HG03378 (cell line): ENCODE measurements at regions not wholly inside any gene's neighbourhood (a gene's known extent, or its start where the extent isn't known, plus 50 kb on each side); places are given as distances from the start of the nearest gene placed in this dataset.
"Not testable (repeated sequence)": the region's sequence is repeated elsewhere in the genome, so short reads cannot be mapped to it uniquely, and the experiment has no call there.

Experiments used
- ATAC-seq: cut with Tn5 transposase; IDR thresholded peaks from one replicate; pipeline ENCODE4 v1.9.1; 2021; ENCODE audit warnings: mild to moderate bottlenecking, moderate library complexity; ENCODE audit not compliant: unreplicated experiment

GRCh38 chr12:25864306-25865276, 93.9 kb upstream of the RASSF8 start:
- no peak for ATAC-seq

DNA sequence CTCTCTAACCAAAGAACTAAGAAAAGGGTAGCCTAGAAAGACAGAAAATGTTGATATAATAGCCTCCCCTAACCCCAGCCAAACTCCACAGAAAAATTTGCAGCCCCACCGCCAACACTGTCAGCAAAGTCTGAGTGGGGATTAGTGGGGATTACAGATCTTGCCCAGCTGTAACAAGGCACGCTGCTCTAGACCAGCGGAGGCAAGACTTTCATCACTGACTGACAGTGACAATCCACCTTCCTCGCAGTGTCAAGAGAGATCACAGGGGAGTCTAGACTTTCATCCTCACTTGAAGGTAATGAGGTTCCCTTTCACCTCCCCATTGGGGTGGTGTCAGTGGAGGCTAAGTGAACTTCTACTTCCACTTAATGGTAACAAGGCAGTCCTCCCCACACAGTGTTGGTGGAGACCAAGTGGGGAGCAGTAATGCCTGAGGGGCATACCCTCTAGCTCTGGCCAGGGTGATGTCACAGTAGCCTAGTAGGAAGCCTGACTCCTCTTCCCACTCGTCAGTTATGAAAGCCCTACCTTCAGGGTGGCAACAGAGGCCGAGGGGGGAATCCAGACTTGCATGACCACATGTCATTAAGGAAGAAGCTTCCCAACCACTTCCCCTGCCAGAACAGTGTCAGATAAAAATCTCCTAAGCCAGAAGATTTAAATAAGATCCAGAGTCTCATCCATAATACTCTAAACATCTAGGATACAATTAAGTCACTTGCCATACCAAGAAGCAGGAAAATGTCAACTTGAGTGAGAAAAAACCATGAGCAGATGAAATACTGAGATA, 91.7 kb upstream of the RASSF8 start:
- no peak for ATAC-seq

DNA sequence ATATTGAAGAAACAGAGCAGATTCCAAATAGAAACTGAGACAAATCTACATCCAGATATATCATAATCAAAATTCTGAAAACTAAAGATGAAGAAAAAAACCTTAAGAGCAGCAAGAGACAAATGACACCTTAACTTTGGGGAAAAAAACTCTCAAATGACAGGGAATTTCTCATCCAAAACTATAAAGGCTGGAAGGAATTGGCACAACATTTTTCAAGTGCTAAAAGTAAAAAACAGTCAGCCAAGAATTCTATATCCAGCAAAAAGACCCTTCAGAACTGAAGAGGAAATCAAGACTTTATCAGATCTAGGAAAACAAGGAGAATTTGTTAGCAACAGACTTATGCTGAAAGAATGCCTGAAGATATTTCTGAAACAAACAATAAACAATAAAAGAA, 90.3 kb upstream of the RASSF8 start:
- no peak for ATAC-seq

GRCh38 chr12:25872137-25872536, 86.3 kb upstream of the RASSF8 start:
- ATAC-seq = no peak

- no peak for ATAC-seq
Measured at GRCh38 chr12:25875661-25876060, 82.8 kb upstream of the RASSF8 start.

DNA sequence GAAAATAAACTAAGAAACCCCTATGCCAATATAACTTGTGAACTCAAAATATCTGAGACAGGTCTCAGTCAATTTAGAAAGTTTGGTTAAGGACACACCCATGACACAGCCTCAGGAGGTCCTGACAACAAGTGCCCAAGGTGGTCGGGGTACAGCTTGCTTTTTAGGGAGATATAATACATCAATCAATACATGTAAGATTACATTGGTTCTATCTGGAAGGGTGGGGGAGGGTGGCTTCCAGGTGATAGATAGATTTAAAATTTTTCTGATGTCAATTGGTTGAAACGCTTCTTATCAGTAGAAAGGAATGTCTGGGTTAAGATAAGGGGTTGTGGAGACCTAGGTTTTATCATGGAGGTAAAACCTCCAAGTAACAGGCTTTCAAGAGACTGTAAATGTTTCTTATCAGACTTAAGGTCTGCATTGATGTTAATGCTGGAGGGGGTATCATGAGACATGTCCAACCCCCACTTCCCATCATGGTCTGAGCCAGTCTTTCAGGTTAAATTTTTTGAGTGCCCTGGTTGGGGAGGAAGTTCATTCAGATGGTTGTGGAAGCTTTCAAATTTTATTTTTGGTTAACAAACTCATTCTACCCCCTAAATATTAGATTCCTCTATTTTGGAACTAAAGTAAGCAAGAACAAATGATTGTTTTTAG, 82.0 kb upstream of the RASSF8 start:
- no peak for ATAC-seq

GRCh38 chr12:25877446-25877845, 81.0 kb upstream of the RASSF8 start:
- no peak for ATAC-seq

- ATAC-seq = no peak
Measured at GRCh38 chr12:25882266-25882665, 76.2 kb upstream of the RASSF8 start.

DNA sequence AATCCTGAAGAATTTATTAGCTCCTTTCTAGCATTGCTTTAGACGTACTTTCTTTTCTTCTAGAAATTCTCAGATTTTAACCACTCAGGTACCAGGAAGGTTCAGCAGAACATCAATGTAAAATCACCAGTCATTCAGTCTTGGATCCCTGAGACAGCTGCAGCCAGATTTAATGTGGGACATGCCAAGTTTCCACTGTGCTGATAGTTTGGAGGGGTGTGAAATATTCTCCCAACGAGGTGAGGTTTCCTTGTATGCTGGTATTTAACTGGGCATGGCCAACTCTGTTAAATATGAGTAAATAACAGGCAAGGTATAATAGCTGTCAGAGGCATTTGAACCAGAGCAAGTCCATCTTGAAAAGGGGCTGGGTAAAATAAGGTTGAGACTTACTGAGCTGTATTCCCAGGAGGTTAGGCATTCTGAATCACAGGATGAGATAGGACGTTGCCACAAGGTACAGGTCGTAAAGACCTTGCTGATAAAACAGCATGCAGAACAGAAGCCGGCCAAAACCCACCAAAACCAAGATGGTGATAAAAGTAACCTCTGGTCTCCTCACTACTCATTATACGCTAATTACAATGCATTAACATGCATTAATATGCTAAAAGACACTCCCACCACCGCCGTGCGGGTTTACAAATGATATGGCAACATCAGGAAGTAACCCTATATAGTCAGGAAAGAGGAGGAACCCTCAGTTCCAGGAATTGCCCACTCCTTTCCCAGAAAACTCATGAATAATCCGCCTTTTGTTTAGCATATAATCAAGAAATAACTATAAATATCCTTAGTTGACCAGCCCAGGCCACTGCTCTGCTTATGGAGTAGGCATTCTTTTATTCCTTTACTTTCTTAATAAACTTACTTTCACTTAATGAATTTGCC, 75.2 kb upstream of the RASSF8 start:
- no peak for ATAC-seq

DNA sequence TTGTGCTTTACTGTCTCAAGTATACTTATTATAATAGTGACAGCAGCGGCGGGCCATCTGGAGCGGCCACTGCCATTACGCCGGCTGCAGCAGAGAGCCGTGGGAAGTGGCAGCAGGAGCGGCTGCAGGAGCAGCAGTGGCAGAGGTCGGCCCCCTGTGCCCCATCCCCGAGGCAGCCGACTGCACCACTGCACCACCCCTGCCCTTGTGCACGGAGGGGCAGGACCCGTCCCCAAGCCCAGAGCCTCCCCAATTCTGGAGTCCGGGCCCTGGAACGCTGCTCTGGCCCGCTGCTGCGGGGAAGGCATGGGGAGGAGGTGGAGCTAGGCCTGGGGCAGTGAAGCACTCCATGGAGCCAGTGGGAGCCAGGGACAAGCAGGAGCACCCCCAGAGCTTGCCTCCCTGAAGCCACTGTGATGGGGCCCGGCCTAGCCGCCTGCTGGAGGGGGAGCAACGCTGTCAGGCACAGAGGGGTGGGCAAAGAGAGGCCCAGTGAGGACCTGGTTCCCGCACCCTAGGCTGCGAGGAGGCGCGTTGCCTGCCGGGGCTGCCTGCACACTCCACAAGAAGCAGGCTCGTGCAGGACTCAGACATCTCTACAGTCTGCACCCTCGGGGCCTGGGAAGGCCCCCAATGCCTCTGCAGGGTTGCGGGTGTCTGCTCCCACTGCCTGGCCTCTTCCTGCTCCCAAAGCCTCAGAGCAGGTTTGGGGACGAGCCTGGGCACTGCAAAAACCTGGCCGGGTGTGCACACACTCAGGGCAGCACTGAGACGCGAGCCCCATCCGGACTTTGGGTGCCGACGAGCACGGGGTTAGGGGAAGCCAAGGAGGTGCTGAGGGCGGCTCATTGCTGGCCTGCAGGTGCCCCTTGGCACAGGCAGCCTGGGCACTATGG, 74.2 kb upstream of the RASSF8 start:
- ATAC-seq = no peak

DNA sequence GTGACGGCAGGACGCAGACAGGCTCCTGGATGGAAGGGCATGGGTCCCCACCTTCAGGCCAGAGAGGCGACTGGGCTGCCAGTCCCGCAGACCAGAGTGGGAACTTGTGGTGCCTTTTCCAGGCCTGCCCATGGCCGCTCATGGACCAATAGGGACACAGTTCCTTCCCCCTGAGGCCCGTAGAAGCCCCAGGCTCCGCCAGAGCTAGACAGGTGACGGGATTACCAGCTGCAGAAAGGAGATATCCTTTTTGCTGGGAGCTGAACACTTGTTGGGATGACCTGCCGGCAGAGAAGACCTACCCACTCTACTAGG, 73.6 kb upstream of the RASSF8 start:
- ATAC-seq = no peak

DNA sequence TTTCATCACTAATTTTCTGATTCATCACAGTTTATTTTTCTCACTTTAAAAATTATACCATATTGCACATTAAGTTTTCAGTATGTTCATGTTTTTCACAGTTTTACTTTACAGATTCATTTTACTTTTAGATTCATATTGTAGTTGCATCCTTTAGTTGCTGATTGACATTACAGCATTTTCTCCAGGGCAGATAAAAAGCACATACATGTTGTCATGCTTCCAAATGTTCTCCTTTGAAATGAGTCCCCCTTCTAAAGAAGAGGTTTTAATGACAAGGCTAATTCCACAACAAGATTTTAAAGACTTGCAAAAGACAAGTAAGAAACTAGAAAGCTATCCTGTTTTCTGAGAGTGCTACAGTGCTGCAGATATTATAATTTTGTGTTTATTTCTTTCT, 72.1 kb upstream of the RASSF8 start:
- no peak for ATAC-seq

DNA sequence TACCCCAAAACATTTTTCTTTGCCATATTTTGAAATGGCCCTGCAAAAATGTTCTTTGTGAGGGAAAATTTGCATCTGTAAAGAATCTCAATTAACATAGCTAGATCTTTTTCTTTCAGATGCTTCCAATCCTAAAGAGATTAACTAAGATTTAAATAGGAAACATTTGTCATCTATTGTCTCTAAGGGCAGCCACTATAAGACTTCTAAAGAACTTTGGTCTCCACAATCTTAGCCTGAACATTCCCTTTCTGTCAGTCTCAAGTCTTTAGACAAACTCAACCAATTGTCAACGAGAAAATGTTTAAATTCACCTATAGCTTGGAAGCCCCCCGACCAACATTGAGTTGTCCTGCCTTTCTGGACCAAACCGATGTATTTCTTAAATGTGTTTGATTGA, 71.1 kb upstream of the RASSF8 start:
- ATAC-seq = no peak

DNA sequence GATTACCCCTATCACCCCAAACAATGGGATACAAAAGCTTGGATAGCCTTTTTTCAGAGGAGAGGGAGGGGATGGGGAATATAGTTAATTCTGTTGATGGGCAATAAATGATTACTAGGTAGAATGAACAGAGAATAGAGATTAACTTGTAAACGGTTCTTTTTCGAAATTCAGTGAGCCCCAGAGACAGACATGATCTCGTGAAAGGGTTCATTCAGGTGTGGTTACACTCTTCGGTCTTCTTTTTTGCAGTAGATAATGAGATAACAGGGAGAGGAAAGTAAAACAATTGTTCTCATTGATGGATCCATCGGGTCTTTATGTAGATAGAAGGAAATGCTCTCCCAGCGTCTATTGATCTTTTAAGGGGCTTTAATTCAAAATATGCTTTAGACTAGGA, 69.3 kb upstream of the RASSF8 start:
- no peak for ATAC-seq

GRCh38 chr12:25891095-25891494, 67.4 kb upstream of the RASSF8 start:
- not testable (repeated sequence) for ATAC-seq

- ATAC-seq = no peak
Measured at GRCh38 chr12:25894759-25895158, 63.7 kb upstream of the RASSF8 start.

DNA sequence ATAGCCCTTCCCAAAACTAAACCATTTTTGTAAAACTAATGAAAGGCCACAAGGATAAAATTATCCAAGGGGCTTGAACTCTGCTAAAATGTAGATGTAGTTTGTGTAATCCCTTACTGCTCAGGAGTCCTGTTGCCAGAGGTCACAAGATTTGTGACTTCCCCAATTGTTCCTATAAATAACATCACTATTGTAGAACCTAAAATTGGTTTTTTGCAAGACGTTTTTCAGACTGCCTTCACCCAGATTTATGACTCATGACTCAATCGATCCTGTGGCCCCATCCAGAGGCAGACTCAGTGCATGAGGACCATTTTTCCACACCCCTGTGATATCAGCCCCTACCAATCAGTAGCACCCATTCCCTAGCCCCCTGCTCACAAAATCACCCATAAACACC, 61.5 kb upstream of the RASSF8 start:
- ATAC-seq = no peak

DNA sequence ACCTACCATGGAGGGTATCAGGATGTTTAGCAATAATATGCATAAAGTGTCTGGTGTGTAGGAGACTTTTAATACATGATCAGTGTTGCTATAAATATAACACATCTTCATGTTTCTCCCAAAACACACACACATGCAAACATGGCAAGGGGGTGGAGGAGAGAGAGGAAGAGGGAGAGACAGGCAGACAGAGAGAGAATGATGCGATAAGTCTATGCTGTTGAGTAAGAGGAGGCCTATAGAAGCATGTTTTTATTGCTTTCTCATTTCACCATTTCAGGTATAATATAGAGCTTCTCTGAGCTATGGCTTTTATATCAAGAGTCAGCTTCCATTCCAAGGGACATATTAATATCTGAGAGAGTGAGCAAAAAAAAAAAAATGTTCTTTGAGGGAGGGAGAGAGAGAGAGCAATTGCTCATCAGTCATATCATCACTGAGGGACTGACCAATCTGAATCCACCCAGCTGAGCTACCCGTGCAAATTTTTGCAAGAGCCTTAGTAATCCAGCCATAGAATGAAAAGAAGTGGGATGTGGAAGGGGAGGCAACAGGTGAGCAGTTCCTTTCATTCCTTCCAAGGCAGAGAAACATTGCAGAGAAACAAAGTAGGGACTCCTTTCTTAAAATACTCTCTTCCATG, 54.8 kb upstream of the RASSF8 start:
- no peak for ATAC-seq

- no peak for ATAC-seq
Measured at GRCh38 chr12:25904442-25904841, 54.0 kb upstream of the RASSF8 start.
